ENCODE measurements at regions not wholly inside any gene's neighbourhood (a gene's known extent, or its start where the extent isn't known, plus 50 kb on each side); places are given as distances from the start of the nearest gene placed in this dataset.

DNA sequence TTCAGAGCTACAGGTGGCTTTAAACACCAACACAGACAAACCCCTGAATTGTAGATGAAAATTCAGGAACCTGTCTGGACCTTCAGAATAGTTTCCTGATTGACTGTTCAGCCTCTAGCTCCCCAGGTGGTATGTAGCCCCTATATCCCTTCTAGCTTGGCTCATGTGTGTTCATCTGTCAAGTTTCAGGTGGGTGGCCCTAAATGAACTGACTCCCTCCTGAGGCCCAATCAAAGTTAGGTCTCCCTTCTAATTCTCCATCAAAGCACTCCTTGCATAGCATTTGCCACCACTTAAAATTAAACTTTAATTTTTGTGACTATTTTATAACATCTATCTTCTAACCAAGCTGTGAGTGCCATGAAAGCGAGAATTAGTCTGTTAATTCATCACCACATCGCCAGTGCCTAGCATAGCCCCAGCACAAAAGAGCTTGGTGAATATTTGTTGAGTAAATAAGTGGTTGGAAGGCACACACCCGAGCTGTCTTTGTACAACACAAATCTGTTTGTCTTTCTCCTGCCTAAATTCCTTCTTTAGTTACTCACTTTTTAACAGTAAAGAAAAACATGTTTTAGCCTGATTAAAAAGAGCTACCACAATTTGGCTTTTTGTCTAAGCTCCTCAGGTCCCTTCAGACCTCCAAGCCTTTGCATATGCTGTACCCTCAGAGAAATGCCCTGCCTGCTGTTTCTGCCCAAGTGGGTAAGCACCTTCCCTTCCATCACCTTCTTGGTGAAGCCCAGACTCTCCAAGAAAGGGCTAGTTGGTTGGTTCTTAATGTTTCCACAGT is 138.1 kb upstream of the HMHB1 start:
- TF ChIP-seq, protein P1, sequence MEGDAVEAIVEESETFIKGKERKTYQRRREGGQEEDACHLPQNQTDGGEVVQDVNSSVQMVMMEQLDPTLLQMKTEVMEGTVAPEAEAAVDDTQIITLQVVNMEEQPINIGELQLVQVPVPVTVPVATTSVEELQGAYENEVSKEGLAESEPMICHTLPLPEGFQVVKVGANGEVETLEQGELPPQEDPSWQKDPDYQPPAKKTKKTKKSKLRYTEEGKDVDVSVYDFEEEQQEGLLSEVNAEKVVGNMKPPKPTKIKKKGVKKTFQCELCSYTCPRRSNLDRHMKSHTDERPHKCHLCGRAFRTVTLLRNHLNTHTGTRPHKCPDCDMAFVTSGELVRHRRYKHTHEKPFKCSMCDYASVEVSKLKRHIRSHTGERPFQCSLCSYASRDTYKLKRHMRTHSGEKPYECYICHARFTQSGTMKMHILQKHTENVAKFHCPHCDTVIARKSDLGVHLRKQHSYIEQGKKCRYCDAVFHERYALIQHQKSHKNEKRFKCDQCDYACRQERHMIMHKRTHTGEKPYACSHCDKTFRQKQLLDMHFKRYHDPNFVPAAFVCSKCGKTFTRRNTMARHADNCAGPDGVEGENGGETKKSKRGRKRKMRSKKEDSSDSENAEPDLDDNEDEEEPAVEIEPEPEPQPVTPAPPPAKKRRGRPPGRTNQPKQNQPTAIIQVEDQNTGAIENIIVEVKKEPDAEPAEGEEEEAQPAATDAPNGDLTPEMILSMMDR (IDR thresholded peaks at IDR 0.05) = no peak
- intact Hi-C loops (cut with DNase I) = no loop called here

DNA sequence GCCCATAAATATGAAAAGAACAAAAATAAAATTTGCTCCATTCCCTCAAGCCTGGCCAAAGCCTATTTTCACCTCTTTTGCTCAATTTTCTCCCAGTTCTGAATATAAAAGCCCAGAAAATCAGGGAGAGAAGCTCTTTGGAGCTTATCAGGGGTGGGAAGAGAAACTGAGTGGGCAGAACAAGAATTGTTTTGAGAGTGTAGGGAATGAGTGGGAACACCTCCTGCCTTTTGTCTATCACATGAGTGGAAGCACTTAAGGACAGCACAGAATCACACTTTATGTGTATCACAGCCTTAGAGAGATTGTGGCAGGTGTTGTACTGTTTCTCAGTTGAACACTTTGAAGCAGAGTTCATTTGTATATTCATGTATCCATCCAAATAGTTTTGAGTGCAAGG is 139.2 kb upstream of the HMHB1 start:
- H3K4me1 ChIP-seq = no peaks in the 10 kb centered on the region
- intact Hi-C loops (cut with DNase I) = no loop called here
- no peaks in the 10 kb centered on the region for H3K9me3 ChIP-seq
- H3K4me3 ChIP-seq = no peak overlapping the region
- H3K36me3 ChIP-seq = no peaks in the 10 kb centered on the region
- no peak overlapping the region for H3K27ac ChIP-seq
- DNase-seq (ENCODE audit: low spot score in 2 of 2) = no peak
- no peaks in the 10 kb centered on the region for H3K27me3 ChIP-seq
- TF ChIP-seq, protein P1 (IDR thresholded peaks at IDR 0.05) = no peak

More for the DNA sequence above, 138.1 kb upstream of the HMHB1 start:
- DNase-seq (ENCODE audit: low spot score in 2 of 2) = no peak
- H3K4me1 ChIP-seq = no peaks in the 10 kb centered on the region
- H3K27ac ChIP-seq = no peak overlapping the region
- no peaks in the 10 kb centered on the region for H3K27me3 ChIP-seq
- H3K4me3 ChIP-seq = no peak overlapping the region
- H3K36me3 ChIP-seq = no peaks in the 10 kb centered on the region
- H3K9me3 ChIP-seq = no peaks in the 10 kb centered on the region

DNA sequence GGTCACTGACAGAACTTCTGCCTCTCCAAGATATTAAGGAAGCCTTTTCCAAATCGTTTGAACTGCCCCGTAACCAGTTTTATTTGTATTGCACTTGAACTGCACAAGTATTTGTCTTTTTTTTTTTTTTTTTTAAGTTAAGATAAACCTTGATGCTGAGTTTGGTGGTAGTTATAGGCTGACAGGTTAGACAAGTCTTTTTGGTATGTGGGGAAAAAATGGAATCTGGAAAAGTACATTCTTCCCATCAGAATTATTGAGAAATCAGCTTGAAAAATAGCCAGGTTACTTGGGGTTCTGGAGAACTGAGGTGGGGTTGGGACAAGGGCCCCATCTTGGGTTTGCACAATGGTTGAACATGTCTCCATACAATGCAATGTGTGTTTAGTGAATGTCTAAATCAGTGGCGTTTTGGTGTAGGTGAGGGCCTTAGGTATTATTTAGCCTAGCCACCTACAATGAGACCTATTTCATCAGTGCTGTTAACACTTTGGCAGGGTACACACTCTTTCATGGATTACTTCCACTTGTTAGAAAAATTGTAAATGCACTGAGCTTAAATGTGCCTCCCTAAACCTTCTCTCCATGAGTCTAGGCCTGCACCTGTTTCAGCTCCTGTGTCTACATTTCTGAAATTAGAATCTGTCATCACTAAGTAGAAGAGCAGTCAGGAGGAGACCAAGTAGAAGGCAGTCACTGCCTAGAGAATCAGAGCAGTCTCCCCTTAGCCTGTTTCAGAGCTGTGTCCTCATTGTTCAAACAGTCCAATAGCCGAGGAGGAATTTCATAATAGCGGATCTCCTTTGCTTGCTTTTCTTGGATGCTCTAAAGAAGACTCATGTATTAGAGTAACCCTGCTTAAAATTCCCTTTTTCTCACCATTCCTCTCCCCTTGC is 140.0 kb upstream of the HMHB1 start:
- H3K4me1 ChIP-seq = no peaks in the 10 kb centered on the region
- H3K4me3 ChIP-seq = no peak overlapping the region
- H3K27me3 ChIP-seq = no peaks in the 10 kb centered on the region
- H3K9me3 ChIP-seq = no peaks in the 10 kb centered on the region
- H3K36me3 ChIP-seq = no peaks in the 10 kb centered on the region
- TF ChIP-seq, protein P1 (IDR thresholded peaks at IDR 0.05) = no peak
- no peak for DNase-seq (ENCODE audit: low spot score in 2 of 2)
- H3K27ac ChIP-seq = no peak overlapping the region
- intact Hi-C loops (cut with DNase I) = no loop called here

DNA sequence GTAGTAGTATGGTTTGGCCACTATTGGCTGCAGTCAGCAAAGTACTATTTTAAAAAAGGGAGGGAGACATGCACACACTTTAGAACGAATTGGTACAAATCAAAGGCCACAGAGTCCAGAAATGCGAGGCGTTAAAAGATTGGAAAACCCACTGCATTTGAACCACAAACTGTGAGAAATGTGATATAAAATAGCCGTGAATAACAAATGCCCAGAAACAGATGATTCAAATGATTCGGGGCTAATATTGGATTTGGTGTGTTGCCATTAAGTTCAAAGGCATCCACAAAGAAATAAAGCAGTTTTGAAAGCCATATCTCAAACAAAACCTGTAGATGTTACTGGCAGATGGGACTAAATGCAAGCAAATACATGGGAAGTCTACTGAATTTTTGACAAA is 140.9 kb upstream of the HMHB1 start:
- intact Hi-C loops (cut with DNase I) = no loop called here
- no peaks in the 10 kb centered on the region for H3K27me3 ChIP-seq
- no peak overlapping the region for H3K27ac ChIP-seq
- no peak overlapping the region for H3K4me3 ChIP-seq
- no peaks in the 10 kb centered on the region for H3K4me1 ChIP-seq
- no peaks in the 10 kb centered on the region for H3K36me3 ChIP-seq
- DNase-seq (ENCODE audit: low spot score in 2 of 2) = no peak
- H3K9me3 ChIP-seq = no peaks in the 10 kb centered on the region
- TF ChIP-seq, protein P1 (IDR thresholded peaks at IDR 0.05) = no peak

DNA sequence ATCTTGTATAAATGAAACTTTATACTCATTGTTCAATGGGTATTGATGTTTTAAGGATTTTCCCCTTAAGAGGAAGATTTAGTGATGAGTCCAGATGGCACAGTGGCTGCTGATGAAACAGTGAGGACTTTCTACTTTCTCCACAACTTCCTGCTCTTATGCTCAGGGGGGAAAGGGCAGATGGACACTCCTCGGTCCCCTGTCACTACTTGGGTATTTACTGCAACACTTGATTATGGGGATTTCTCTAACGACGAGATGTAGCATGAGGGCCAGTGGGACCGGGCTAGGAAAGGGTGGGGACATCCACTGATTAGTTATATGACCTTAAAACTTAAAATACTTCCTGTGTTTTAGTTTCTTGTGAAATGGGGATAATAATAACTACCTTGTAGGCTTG is 146.1 kb upstream of the HMHB1 start:
- TF ChIP-seq, protein P1 (IDR thresholded peaks at IDR 0.05) = no peak
- H3K4me3 ChIP-seq = no peak overlapping the region
- intact Hi-C loops (cut with DNase I) = no loop called here
- no peaks in the 10 kb centered on the region for H3K9me3 ChIP-seq
- no peaks in the 10 kb centered on the region for H3K4me1 ChIP-seq
- H3K36me3 ChIP-seq = no peaks in the 10 kb centered on the region
- no peak overlapping the region for H3K27ac ChIP-seq
- DNase-seq (ENCODE audit: low spot score in 2 of 2) = no peak
- H3K27me3 ChIP-seq = no peaks in the 10 kb centered on the region

All from ascending aorta (tissue), 2 donors.